HG03378 (cell line): ENCODE measurements at regions not wholly inside any gene's neighbourhood (a gene's known extent, or its start where the extent isn't known, plus 50 kb on each side); places are given as distances from the start of the nearest gene placed in this dataset.
"Not testable (repeated sequence)": the region's sequence is repeated elsewhere in the genome, so short reads cannot be mapped to it uniquely, and the experiment has no call there.

Source experiments
- ATAC-seq: cut with Tn5 transposase; IDR thresholded peaks from one replicate; pipeline ENCODE4 v1.9.1; 2021; ENCODE audit warnings: mild to moderate bottlenecking, moderate library complexity; ENCODE audit not compliant: unreplicated experiment

GRCh38 chr6:21741221-21742109 lies 147.9 kb downstream of the SOX4 start:
- no peak for ATAC-seq

GRCh38 chr6:21742238-21742660 lies 148.7 kb downstream of the SOX4 start:
- ATAC-seq: no peak

- ATAC-seq: no peak
Measured at GRCh38 chr6:21744331-21744730, 150.8 kb downstream of the SOX4 start.

- no peak for ATAC-seq
Measured at GRCh38 chr6:21745543-21746337, 152.2 kb downstream of the SOX4 start.

- ATAC-seq: no peak
Measured at GRCh38 chr6:21747441-21747840, 153.9 kb downstream of the SOX4 start.

- no peak for ATAC-seq
Measured at GRCh38 chr6:21748343-21749056, 154.9 kb downstream of the SOX4 start.

- no peak for ATAC-seq
Measured at GRCh38 chr6:21749754-21750153, 156.2 kb downstream of the SOX4 start.

- ATAC-seq: no peak
Measured at GRCh38 chr6:21750575-21750974, 157.0 kb downstream of the SOX4 start.

GRCh38 chr6:21751608-21752007 lies 158.1 kb downstream of the SOX4 start:
- no peak for ATAC-seq

- ATAC-seq: no peak
Measured at GRCh38 chr6:21752054-21752811, 158.7 kb downstream of the SOX4 start.

GRCh38 chr6:21753241-21754108 lies 159.9 kb downstream of the SOX4 start:
- no peak for ATAC-seq

GRCh38 chr6:21754891-21755290 lies 161.3 kb downstream of the SOX4 start:
- ATAC-seq: no peak

- no peak for ATAC-seq
Measured at GRCh38 chr6:21756487-21756886, 162.9 kb downstream of the SOX4 start.

GRCh38 chr6:21757392-21757791 lies 163.8 kb downstream of the SOX4 start:
- ATAC-seq: not testable (repeated sequence)

GRCh38 chr6:21759721-21760120 lies 166.2 kb downstream of the SOX4 start:
- no peak for ATAC-seq

GRCh38 chr6:21761053-21761730 lies 167.6 kb downstream of the SOX4 start:
- not testable (repeated sequence) for ATAC-seq

GRCh38 chr6:21764989-21765388 lies 171.4 kb downstream of the SOX4 start:
- ATAC-seq: no peak

GRCh38 chr6:21767891-21768648 lies 174.5 kb downstream of the SOX4 start:
- ATAC-seq: no peak
